ENCODE measurements at regions not wholly inside any gene's neighbourhood (a gene's known extent, or its start where the extent isn't known, plus 50 kb on each side); places are given as distances from the start of the nearest gene placed in this dataset.

DNA sequence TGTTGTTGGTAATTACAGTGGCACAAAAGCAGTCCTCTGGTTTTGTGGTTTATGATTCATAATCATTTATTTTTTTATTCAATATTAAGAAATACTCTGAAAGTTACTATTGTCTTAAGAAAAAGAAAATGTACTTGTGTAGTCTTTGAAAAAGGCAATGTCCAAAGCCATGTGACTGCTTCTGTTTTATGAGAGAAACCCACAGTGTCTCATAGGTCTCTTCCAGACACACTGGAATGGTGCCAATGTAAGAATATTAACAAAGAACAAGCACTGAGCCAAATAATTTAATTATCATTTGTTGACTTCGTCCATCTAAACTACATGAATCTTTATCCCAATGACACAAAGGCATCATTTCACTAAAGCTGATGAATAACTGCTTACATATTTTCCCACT is 62.5 kb downstream of the RPRM start:
- no peak for TF ChIP-seq POLR2A (IDR thresholded peaks at IDR 0.05)
- TF ChIP-seq, protein P1, sequence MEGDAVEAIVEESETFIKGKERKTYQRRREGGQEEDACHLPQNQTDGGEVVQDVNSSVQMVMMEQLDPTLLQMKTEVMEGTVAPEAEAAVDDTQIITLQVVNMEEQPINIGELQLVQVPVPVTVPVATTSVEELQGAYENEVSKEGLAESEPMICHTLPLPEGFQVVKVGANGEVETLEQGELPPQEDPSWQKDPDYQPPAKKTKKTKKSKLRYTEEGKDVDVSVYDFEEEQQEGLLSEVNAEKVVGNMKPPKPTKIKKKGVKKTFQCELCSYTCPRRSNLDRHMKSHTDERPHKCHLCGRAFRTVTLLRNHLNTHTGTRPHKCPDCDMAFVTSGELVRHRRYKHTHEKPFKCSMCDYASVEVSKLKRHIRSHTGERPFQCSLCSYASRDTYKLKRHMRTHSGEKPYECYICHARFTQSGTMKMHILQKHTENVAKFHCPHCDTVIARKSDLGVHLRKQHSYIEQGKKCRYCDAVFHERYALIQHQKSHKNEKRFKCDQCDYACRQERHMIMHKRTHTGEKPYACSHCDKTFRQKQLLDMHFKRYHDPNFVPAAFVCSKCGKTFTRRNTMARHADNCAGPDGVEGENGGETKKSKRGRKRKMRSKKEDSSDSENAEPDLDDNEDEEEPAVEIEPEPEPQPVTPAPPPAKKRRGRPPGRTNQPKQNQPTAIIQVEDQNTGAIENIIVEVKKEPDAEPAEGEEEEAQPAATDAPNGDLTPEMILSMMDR (IDR thresholded peaks at IDR 0.05) = no peak
- no peak for TF ChIP-seq EP300 (IDR thresholded peaks at IDR 0.05)
